ENCODE measurements at regions not wholly inside any gene's neighbourhood (a gene's known extent, or its start where the extent isn't known, plus 50 kb on each side); places are given as distances from the start of the nearest gene placed in this dataset.

DNA sequence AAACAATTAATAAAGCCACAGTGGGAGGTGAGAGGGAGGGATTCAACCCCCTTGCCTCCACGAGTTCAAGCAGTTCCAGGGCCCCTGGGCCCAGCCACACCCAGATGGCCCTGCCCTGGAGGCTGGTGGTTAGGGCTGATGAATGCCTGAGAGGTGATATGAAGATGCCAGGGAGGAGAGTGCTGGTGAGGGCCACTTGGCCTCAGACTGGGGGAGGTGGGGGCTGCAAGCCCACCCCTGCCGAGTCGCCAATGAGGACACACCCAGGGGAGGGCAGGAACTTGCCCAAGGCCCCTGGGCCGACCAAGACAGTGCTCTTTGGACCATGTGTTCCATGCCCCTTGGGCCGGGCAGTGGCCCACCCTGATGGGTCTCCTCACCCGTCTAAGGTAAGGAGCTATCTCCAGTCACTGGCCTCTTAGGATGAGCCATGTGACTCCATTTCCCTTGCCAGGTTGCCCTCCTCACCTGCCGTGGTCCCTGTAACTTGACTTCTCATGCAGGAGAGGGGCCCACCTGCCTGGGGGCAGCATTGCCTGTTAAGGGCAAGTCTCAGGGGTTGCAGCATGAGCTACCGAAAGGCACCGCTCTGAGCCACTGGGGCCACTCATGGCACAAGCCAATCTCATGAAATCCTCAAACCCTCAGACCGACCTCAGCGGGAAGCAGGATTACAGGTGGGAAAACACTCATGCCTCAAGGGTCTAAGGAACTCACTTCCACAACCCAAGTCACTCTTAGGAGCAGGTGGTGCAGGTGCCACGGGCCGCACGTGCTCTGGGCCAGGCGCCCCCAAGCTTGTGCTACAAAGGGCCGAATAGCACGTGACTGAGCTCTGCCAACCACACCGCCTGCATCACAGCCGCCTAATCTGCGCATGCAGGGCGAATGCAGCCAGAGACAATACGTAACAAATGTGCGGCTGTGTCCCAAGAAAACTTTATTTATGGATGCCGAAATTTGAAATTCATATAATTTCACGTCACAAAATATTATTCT is 147.4 kb upstream of the MLN start:
- H3K4me3 ChIP-seq (ENCODE audit: low read depth, low read length), result no peak overlapping the region

DNA sequence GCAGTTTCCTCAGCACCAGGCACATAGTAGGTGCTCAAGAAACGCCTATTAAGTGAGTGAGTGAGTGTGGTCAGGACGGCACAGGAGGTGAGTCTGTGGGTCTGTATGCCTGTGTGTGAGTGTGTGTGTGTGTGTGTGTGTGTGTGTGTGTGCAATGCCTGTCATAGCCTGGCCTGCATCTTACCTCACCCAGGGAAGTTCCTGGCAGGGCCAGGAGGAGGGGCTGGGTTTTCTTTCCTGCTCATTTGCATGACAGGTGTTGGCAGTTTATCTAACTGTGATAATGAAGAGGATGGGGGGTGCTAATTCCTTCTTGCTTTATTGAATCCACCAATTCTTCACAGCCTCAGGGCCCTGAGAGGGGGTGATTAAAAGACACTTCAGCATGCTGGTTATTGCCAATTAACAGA is 146.7 kb upstream of the MLN start:
- no peak overlapping the region for H2AFZ ChIP-seq (ENCODE audit: low read length, unreplicated experiment)
- H3K27ac ChIP-seq (ENCODE audit: low read depth, low read length), result no peak overlapping the region
- H3K79me2 ChIP-seq (ENCODE audit: control insufficient read depth, insufficient read depth, low read length, unreplicated experiment), result no peaks in the 10 kb centered on the region
- H3K4me3 ChIP-seq (ENCODE audit: low read depth, low read length), result no peak overlapping the region
- H3K36me3 ChIP-seq (ENCODE audit: insufficient read depth, low read length), result no peaks in the 10 kb centered on the region
- peaks cover 52% of the 10 kb centered on the region for H3K27me3 ChIP-seq (ENCODE audit: insufficient read depth, low read length)
- H3K4me1 ChIP-seq (ENCODE audit: control insufficient read depth, insufficient read depth, low read length, unreplicated experiment), result no peaks in the 10 kb centered on the region

More for the DNA sequence above, 147.4 kb upstream of the MLN start:
- H2AFZ ChIP-seq (ENCODE audit: low read length, unreplicated experiment), result no peak overlapping the region
- no peaks in the 10 kb centered on the region for H3K4me1 ChIP-seq (ENCODE audit: control insufficient read depth, insufficient read depth, low read length, unreplicated experiment)
- H3K79me2 ChIP-seq (ENCODE audit: control insufficient read depth, insufficient read depth, low read length, unreplicated experiment), result no peaks in the 10 kb centered on the region
- no peak overlapping the region for H3K27ac ChIP-seq (ENCODE audit: low read depth, low read length)
- H3K36me3 ChIP-seq (ENCODE audit: insufficient read depth, low read length), result no peaks in the 10 kb centered on the region
- peaks cover 49% of the 10 kb centered on the region for H3K27me3 ChIP-seq (ENCODE audit: insufficient read depth, low read length)

DNA sequence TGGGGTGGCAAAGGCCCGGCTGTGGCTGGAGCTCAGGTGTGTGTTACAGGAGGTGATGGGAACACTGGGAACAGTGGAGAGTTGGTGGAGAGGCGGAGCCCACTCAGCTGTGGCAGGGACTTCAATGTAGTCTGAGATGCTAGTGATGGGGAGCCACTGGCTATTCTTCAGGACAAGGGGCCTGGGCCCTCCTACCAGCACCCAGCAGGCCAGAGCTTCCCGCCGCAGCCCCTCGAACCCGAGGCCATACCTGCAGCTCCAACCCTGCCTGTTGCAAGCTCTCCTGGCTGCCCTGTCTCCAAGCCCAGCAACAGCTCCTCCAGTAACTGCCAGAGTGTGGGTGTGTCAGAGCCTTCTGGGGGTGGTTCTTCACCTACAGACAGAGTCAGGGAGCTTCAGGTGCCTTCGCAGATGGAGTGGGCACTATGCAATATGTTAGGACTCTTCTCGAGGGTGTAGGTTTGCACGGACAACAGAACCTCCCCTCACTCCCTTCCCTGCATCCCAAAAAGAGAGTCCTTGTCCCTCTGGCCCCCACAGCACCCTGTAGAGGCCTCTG is 146.2 kb upstream of the MLN start:
- H3K36me3 ChIP-seq (ENCODE audit: insufficient read depth, low read length), result no peaks in the 10 kb centered on the region
- no peak overlapping the region for H3K27ac ChIP-seq (ENCODE audit: low read depth, low read length)
- H3K4me3 ChIP-seq (ENCODE audit: low read depth, low read length), result no peak overlapping the region
- H3K27me3 ChIP-seq (ENCODE audit: insufficient read depth, low read length), result peaks cover 51% of the 10 kb centered on the region
- no peaks in the 10 kb centered on the region for H3K79me2 ChIP-seq (ENCODE audit: control insufficient read depth, insufficient read depth, low read length, unreplicated experiment)
- H2AFZ ChIP-seq (ENCODE audit: low read length, unreplicated experiment), result no peak overlapping the region
- H3K4me1 ChIP-seq (ENCODE audit: control insufficient read depth, insufficient read depth, low read length, unreplicated experiment), result no peaks in the 10 kb centered on the region

DNA sequence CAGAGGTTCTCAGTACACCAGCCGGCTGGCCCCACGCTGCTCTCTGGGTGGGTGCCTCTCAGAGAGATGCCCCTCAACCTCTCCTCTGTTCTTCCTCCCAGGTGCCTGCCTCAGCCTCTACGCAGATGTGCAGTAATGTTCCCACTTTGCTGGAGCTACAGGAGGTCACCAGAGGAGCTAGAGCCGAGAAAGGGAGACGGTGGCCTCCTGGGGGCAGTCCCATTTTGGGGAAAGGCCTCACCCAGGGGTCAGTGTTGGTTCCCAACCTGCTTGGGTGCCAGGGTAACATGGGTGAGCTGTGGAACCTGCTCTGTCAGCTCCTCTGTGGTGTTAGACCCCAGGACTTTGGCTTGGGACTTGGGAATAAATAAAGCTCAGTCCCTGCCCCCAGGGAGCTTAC is 145.3 kb upstream of the MLN start:
- H3K79me2 ChIP-seq (ENCODE audit: control insufficient read depth, insufficient read depth, low read length, unreplicated experiment), result no peaks in the 10 kb centered on the region
- peaks cover 56% of the 10 kb centered on the region for H3K27me3 ChIP-seq (ENCODE audit: insufficient read depth, low read length)
- H3K27ac ChIP-seq (ENCODE audit: low read depth, low read length), result no peak overlapping the region
- H3K36me3 ChIP-seq (ENCODE audit: insufficient read depth, low read length), result no peaks in the 10 kb centered on the region
- H2AFZ ChIP-seq (ENCODE audit: low read length, unreplicated experiment), result no peak overlapping the region
- no peak overlapping the region for H3K4me3 ChIP-seq (ENCODE audit: low read depth, low read length)
- no peaks in the 10 kb centered on the region for H3K4me1 ChIP-seq (ENCODE audit: control insufficient read depth, insufficient read depth, low read length, unreplicated experiment)

DNA sequence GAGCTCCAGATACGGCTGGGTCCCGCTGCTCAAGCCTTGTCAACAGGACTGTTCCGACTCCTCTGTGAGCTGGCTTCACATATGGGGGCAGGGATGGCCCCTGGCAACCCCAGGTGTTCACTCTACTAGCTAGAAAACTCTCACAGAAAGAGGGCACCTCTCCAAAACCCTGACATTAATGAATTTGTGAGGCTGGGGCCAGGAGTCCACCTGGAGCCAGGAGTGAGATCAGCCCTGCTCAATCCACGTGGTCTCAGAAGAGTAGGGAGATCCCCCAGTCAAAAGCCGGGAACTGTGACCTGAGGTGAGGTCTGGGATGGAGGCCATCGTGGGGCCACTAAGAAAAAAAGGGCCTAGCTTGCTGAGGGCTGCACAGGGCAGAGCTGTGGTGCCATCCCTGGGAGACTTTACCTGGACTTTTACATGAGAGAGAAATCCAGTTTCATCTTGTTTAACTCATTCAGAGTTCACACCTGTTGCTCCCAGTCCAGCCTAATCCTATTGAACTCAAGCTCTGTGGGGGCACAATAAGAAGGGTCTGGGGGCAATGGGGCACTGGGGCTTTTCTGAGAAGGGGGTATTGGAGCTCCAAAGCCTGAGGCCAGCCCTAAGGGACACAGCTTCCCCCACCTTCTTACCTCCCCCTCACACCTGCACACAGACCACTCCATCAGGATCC is 144.3 kb upstream of the MLN start:
- Histone ChIP-seq H3K4me1 (ENCODE audit: control insufficient read depth, insufficient read depth, low read length, unreplicated experiment) (no peaks in the 10 kb centered on the region), H3K79me2 (ENCODE audit: control insufficient read depth, insufficient read depth, low read length, unreplicated experiment) (no peaks in the 10 kb centered on the region), H3K36me3 (ENCODE audit: insufficient read depth, low read length) (no peaks in the 10 kb centered on the region), H2AFZ (ENCODE audit: low read length, unreplicated experiment) (no peak overlapping the region), H3K27me3 (ENCODE audit: insufficient read depth, low read length) (peaks cover 56% of the 10 kb centered on the region), H3K27ac (ENCODE audit: low read depth, low read length) (no peak overlapping the region), H3K4me3 (ENCODE audit: low read depth, low read length) (no peak overlapping the region)

DNA sequence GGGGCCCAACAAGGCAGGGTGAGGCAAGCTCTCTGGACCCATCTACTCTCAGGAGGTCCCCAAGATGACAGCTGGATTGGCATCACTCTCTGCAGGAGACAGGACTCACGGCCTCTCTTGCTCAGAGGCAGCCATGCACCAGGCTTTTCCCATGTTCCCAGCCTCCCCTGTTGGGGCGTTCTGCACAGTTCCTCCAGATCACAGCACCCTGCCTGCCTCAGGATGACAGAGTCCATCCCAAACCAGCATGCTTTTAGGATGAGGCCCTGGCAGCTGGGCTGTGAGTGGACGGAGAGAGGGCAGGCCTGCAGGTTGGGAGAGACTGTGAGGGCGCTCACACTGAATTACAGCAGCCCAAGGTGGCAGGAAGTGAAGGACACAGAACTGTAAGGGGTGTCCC is 143.2 kb upstream of the MLN start:
- Histone ChIP-seq H3K4me1 (ENCODE audit: control insufficient read depth, insufficient read depth, low read length, unreplicated experiment) (no peaks in the 10 kb centered on the region), H3K36me3 (ENCODE audit: insufficient read depth, low read length) (no peaks in the 10 kb centered on the region), H3K4me3 (ENCODE audit: low read depth, low read length) (no peak overlapping the region), H3K27ac (ENCODE audit: low read depth, low read length) (no peak overlapping the region), H2AFZ (ENCODE audit: low read length, unreplicated experiment) (no peak overlapping the region), H3K27me3 (ENCODE audit: insufficient read depth, low read length) (peaks cover 57% of the 10 kb centered on the region), H3K79me2 (ENCODE audit: control insufficient read depth, insufficient read depth, low read length, unreplicated experiment) (no peaks in the 10 kb centered on the region)

DNA sequence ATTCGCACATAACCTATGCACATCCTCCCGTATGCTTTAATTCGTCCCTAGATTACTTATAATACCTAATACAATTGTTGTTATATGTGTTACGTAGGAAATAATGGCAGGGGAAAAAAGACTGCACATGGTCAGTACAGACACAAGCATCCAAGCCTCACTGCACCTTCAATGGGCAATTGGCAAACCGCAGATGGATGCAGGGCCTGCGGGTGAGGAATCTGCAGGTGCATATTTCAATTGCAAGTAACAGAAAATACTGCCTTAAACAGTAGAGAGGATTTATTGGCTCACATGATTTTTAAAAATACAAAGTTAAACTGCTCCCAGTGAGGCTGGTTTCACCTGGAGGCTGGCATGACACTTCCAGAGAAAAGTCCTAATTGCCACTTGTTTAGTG is 142.1 kb upstream of the MLN start:
- Histone ChIP-seq H3K4me1 (ENCODE audit: control insufficient read depth, insufficient read depth, low read length, unreplicated experiment) (no peaks in the 10 kb centered on the region), H3K4me3 (ENCODE audit: low read depth, low read length) (no peak overlapping the region), H3K36me3 (ENCODE audit: insufficient read depth, low read length) (no peaks in the 10 kb centered on the region), H3K79me2 (ENCODE audit: control insufficient read depth, insufficient read depth, low read length, unreplicated experiment) (no peaks in the 10 kb centered on the region), H2AFZ (ENCODE audit: low read length, unreplicated experiment) (no peak overlapping the region), H3K27me3 (ENCODE audit: insufficient read depth, low read length) (peaks cover 59% of the 10 kb centered on the region), H3K27ac (ENCODE audit: low read depth, low read length) (no peak overlapping the region)

DNA sequence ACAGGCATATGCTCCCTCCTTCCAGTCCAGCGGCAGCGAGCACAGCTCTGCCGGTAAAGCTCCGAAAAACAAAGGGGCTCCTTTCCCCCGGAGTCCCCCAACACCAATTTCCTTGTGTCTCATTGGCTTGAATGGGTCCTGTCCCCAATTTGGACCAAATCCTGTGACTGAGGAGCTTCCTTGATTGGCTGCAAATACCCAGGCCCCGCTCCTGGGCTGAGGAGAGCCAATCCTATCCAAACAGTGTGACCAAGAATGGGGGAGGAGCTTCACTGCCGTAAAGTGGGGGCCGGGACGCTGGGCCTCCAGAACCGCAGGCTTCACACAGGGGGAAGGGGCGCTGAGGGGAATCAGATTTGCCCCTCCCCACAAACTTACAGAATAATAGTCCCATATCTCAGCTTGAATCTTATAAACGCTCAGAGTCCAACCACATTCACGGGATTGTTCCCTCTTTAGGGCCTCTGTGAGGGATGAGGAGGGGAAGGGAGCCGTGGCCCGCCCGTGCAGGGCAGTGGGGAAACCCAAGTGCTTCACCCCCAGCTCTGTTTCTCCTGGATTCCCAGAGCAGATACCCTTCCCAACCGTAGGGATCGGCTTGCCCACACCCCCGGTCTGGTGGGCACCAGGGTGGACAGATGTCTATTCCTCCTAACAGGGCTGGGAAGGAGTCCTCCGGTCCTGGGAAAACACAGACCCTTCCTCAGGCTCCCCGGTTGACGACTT is 141.0 kb upstream of the MLN start:
- Histone ChIP-seq H3K27me3 (ENCODE audit: insufficient read depth, low read length) (peaks cover 70% of the 10 kb centered on the region), H3K4me3 (ENCODE audit: low read depth, low read length) (no peak overlapping the region), H3K4me1 (ENCODE audit: control insufficient read depth, insufficient read depth, low read length, unreplicated experiment) (no peaks in the 10 kb centered on the region), H2AFZ (ENCODE audit: low read length, unreplicated experiment) (no peak overlapping the region), H3K27ac (ENCODE audit: low read depth, low read length) (no peak overlapping the region), H3K36me3 (ENCODE audit: insufficient read depth, low read length) (no peaks in the 10 kb centered on the region), H3K79me2 (ENCODE audit: control insufficient read depth, insufficient read depth, low read length, unreplicated experiment) (no peaks in the 10 kb centered on the region)

DNA sequence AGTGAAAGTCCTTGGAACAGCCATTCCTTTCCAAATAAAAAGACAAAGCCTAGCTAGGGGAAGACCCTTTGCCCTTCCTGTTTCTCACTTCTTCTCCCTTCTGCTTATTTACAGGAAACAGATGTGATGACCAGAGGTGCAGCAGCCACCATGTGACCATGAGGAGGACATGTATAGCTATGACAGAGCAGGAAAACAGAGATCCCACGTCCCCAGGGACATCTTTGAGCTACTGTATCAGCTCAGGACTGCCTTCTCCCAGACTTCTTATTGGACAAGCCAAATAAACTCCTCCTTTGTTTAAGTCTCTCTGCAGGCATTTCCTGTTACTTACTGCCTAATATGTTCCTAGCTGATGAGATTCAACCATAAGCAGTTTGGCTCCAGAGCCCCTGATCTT is 133.1 kb upstream of the MLN start:
- Histone ChIP-seq H3K27ac (ENCODE audit: low read depth, low read length) (no peak overlapping the region), H3K4me1 (ENCODE audit: control insufficient read depth, insufficient read depth, low read length, unreplicated experiment) (no peaks in the 10 kb centered on the region), H2AFZ (ENCODE audit: low read length, unreplicated experiment) (no peak overlapping the region), H3K27me3 (ENCODE audit: insufficient read depth, low read length) (peaks cover 98% of the 10 kb centered on the region), H3K4me3 (ENCODE audit: low read depth, low read length) (no peak overlapping the region), H3K36me3 (ENCODE audit: insufficient read depth, low read length) (no peaks in the 10 kb centered on the region), H3K79me2 (ENCODE audit: control insufficient read depth, insufficient read depth, low read length, unreplicated experiment) (no peaks in the 10 kb centered on the region)

DNA sequence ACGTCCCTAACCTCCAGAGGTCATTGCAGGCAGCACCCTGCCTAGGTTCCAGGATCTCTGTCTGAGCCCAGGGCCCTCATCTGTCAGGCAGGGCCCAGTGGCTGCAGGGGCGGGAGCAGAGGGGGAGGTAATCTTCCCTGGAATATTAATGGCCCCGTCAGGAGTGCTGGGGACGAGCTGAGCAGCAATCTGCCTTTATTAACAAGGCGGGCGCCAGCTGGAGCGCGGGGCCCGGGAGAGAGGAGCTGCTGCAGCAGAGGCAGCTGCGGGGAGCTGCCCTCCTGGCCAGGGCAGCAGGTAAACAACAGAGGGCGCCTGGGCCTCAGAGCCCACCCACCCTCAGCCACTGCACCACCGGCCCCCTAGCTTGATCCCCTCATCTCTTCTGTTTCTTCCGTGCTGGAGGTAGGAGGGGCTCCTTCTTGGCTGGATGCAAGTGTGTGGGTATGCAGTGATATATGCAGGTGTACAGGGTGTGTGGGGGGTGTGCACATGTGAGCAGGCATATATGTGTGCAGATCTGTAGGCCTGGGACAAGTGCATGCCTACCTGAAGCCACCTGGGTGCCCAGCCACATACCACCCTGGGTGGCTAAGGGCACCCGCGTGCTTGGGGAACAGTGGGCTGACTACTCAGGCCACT is 131.8 kb upstream of the MLN start:
- Histone ChIP-seq H3K4me3 (ENCODE audit: low read depth, low read length) (no peak overlapping the region), H3K4me1 (ENCODE audit: control insufficient read depth, insufficient read depth, low read length, unreplicated experiment) (no peaks in the 10 kb centered on the region), H3K27me3 (ENCODE audit: insufficient read depth, low read length) (peaks cover 98% of the 10 kb centered on the region), H3K36me3 (ENCODE audit: insufficient read depth, low read length) (no peaks in the 10 kb centered on the region), H3K79me2 (ENCODE audit: control insufficient read depth, insufficient read depth, low read length, unreplicated experiment) (no peaks in the 10 kb centered on the region), H2AFZ (ENCODE audit: low read length, unreplicated experiment) (no peak overlapping the region), H3K27ac (ENCODE audit: low read depth, low read length) (no peak overlapping the region)

All from ACC112 (cell line).